Endothelial cell of umbilical vein (primary cell): ENCODE measurements at regions not wholly inside any gene's neighbourhood (a gene's known extent, or its start where the extent isn't known, plus 50 kb on each side); places are given as distances from the start of the nearest gene placed in this dataset.

Experiments
- BruUV-seq: library from RNA; stranded (reverse); fragments of 400-500 nt; replicated peaks from 2 replicates; lab custom pipeline; 2021; lab: Mats Ljungman, UMichigan
- CTCF ChIA-PET: fragments of 300-600, 350-600 bp; sonication (Branson Sonifier 250); formaldehyde crosslinking; loops from one replicate; lab custom pipeline; 2021; ENCODE audit warnings: antibody characterized with exemption, inconsistent platforms; lab: Charles Lee
- POLR2A ChIA-PET: fragments of 300-600, 350-600 bp; sonication (Branson Sonifier 250); formaldehyde crosslinking; loops from one replicate; lab custom pipeline; 2021; ENCODE audit warnings: antibody characterized with exemption, inconsistent platforms; lab: Charles Lee
- DNase-seq: peaks from one replicate; pipeline ENCODE4 v3.0.0-alpha.2; 2011; ENCODE audit warnings: low read depth, low spot score
- FAIRE-seq: peaks from 2 replicates; lab custom pipeline; 2011; peaks lifted over from hg19 to GRCh38; lab: Jason Lieb, UNC
- H2AFZ ChIP-seq: 2 replicates; pipeline ENCODE4 v1.6.0; 2012; ENCODE audit warnings: low read depth, low read length, control low read depth, inconsistent platforms
- H3K27ac ChIP-seq: 2 replicates; pipeline ENCODE4 v1.5.1; 2011; ENCODE audit warnings: low read depth, mild to moderate bottlenecking, control low read depth, low read length, moderate library complexity; ENCODE audit not compliant: insufficient read depth
- H3K27me3 ChIP-seq, 2 experiments: 2 replicates each; pipeline versions ENCODE4 v1.6.0 to v1.6.1; 2011; ENCODE audit warnings: low read length in 2 of 2, mixed read lengths in 1 of 2; ENCODE audit not compliant: control insufficient read depth in 2 of 2, insufficient read depth in 2 of 2
- H3K36me3 ChIP-seq, 2 experiments: 2 replicates in 1 of 2; 3 replicates in 1 of 2; pipeline ENCODE4 v1.5.1; 2011; ENCODE audit warnings: low read length in 2 of 2, mild to moderate bottlenecking in 1 of 2, moderate library complexity in 1 of 2; ENCODE audit not compliant: control insufficient read depth in 2 of 2, insufficient read depth in 2 of 2; ENCODE audit errors: extremely low read depth in 1 of 2
- H3K4me1 ChIP-seq: 3 replicates; pipeline ENCODE4 v1.5.1; 2011; ENCODE audit warnings: mild to moderate bottlenecking, low read length; ENCODE audit not compliant: control insufficient read depth, insufficient read depth; ENCODE audit errors: extremely low read depth
- H3K4me2 ChIP-seq: 2 replicates; pipeline ENCODE4 v1.6.1; 2011; ENCODE audit warnings: low read length, control low read depth, mixed read lengths; ENCODE audit not compliant: insufficient read depth
- H3K4me3 ChIP-seq, 3 experiments: fragments of 200-600 bp in 1 of 3; sonication (generic), shearing (Covaris generic) in 1 of 3; replicated peaks in 1 of 3; 2 replicates each; pipeline ENCODE4 v1.5.1; 2011 to 2016; ENCODE audit warnings: control low read depth in 3 of 3, low read length in 3 of 3, mild to moderate bottlenecking in 2 of 3, inconsistent platforms in 1 of 3, low read depth in 1 of 3, moderate library complexity in 1 of 3; ENCODE audit not compliant: insufficient read depth in 1 of 3
- H3K79me2 ChIP-seq: 2 replicates; pipeline ENCODE4 v1.6.0; 2012; ENCODE audit warnings: low read length, inconsistent platforms; ENCODE audit not compliant: control insufficient read depth, insufficient read depth
- H3K9ac ChIP-seq: replicated peaks from 2 replicates; pipeline ENCODE3; 2011; ENCODE audit warnings: low read length, control low read depth; ENCODE audit not compliant: insufficient read depth; ENCODE audit errors: extremely low read depth
- H3K9me1 ChIP-seq: replicated peaks from 3 replicates; pipeline ENCODE4 v1.6.0; 2011; ENCODE audit warnings: mild to moderate bottlenecking, low read length; ENCODE audit not compliant: control insufficient read depth, insufficient read depth; ENCODE audit errors: extremely low read depth
- H3K9me3 ChIP-seq: replicated peaks from 2 replicates; pipeline ENCODE4 v1.5.1; 2012; ENCODE audit warnings: low read length, inconsistent platforms; ENCODE audit not compliant: control insufficient read depth, insufficient read depth
- H4K20me1 ChIP-seq: replicated peaks from 2 replicates; pipeline ENCODE3; 2011; ENCODE audit warnings: mild to moderate bottlenecking, low read length; ENCODE audit not compliant: control insufficient read depth, insufficient read depth; ENCODE audit errors: extremely low read depth
- CTCF ChIP-seq, 2 donors: IDR thresholded peaks; 1 replicate in 1 of 2; 2 replicates in 1 of 2; pipeline ENCODE4 v1.5.1; 2011; ENCODE audit warnings: low read length in 2 of 2, mild to moderate bottlenecking in 2 of 2, moderate library complexity in 2 of 2, control low read depth in 1 of 2, inconsistent platforms in 1 of 2, low read depth in 1 of 2; ENCODE audit not compliant: insufficient read depth in 1 of 2; ENCODE audit errors: extremely low read depth in 1 of 2
- EZH2 ChIP-seq: IDR thresholded peaks from 2 replicates; pipeline ENCODE4 v1.6.1; 2012; ENCODE audit warnings: borderline replicate concordance, low read depth, mild to moderate bottlenecking, moderate library complexity, low read length, inconsistent platforms; ENCODE audit not compliant: severe bottlenecking
- FOS ChIP-seq: IDR thresholded peaks from 2 replicates; pipeline ENCODE4 v1.6.1; 2011; ENCODE audit warnings: mild to moderate bottlenecking, low read length, moderate library complexity, borderline replicate concordance; ENCODE audit not compliant: insufficient read depth
- GATA2 ChIP-seq: IDR thresholded peaks from 2 replicates; pipeline ENCODE4 v1.7.0; 2011; ENCODE audit warnings: low read depth, mild to moderate bottlenecking, moderate library complexity, mixed read lengths, low read length; ENCODE audit not compliant: insufficient read length, insufficient read depth
- JUN ChIP-seq: IDR thresholded peaks from 2 replicates; pipeline ENCODE4 v1.6.1; 2011; ENCODE audit warnings: borderline replicate concordance, low read depth; ENCODE audit not compliant: insufficient read length, insufficient read depth
- MYC ChIP-seq: IDR thresholded peaks from one replicate; pipeline ENCODE4 v1.6.1; 2011; ENCODE audit warnings: mild to moderate bottlenecking, low read depth, low read length
- POLR2A ChIP-seq: IDR thresholded peaks from 2 replicates; pipeline ENCODE4 v1.6.1; 2012; ENCODE audit warnings: low read depth, mild to moderate bottlenecking, control low read depth, low read length
- dilution Hi-C: fragments of 300-500 bp; cut with MboI; formaldehyde crosslinking; loops from one replicate; pipeline ENCODE4 v1.15.0; 2019; ENCODE audit warnings: low sequenced_read_pairs; ENCODE audit not compliant: extremely low pct_ligation_motif_present
- intact Hi-C: fragments of 100-400 bp; cut with micrococcal nuclease; formaldehyde crosslinking; loops from one replicate; pipeline ENCODE4 v1.10.0; 2022

GRCh38 chr2:207264310-207264709 lies 98.6 kb upstream of the KLF7 start:
- Histone ChIP-seq H3K4me2 (no peak overlapping the region), H3K27ac (no peak overlapping the region), H2AFZ (no peak overlapping the region), H3K27me3 (no peaks in the 10 kb centered on the region), H3K9me1 (no peaks in the 10 kb centered on the region), H3K9me3 (no peaks in the 10 kb centered on the region), H3K9ac (no peak overlapping the region), H3K36me3 (no peaks in the 10 kb centered on the region), H4K20me1 (no peaks in the 10 kb centered on the region), H3K4me3 (no peak overlapping the region), H3K4me1 (no peaks in the 10 kb centered on the region), H3K79me2 (no peaks in the 10 kb centered on the region)
- ChIA-PET POLR2A (no interaction called here), CTCF (interaction anchor here (1.8 to 2.0 kb wide), 2 partner anchors 12 to 19 kb away, joined by 5 to 6 read pairs; no protein-coding TSS in a partner anchor)
- TF ChIP-seq FOS (no peak), EZH2 (no peak), MYC (no peak), JUN (no peak), GATA2 (no peak), CTCF (IDR thresholded peaks at IDR 0.05; ENCODE audit: extremely low read depth in 1 of 2, insufficient read depth in 1 of 2, low read depth in 1 of 2, low read length in 2 of 2) (no peak), POLR2A (no peak)
- DNase-seq (no peak), FAIRE-seq (no peak)
- dilution Hi-C loops: no loop called here
- no TSS peak for BruUV-seq
- intact Hi-C loops: no loop called here
